Large intestine (tissue), 3 donors: ENCODE measurements at regions not wholly inside any gene's neighbourhood (a gene's known extent, or its start where the extent isn't known, plus 50 kb on each side); places are given as distances from the start of the nearest gene placed in this dataset.

Source experiments
- DNase-seq, 2 donors: peaks; one replicate each; pipeline versions ENCODE4 v3.0.0 to v3.0.0-alpha.2; 2013
- H3K27ac ChIP-seq: one replicate; pipeline ENCODE4 v1.5.1; 2013; ENCODE audit warnings: low read length
- H3K27me3 ChIP-seq: 2 replicates; pipeline ENCODE4 v1.6.1; 2013; ENCODE audit warnings: low read length; ENCODE audit not compliant: control insufficient read depth, insufficient read depth
- H3K36me3 ChIP-seq: 2 replicates; pipeline ENCODE4 v1.6.1; 2013; ENCODE audit warnings: low read length; ENCODE audit not compliant: control insufficient read depth, insufficient read depth
- H3K4me1 ChIP-seq: one replicate; pipeline ENCODE4 v1.6.1; 2013; ENCODE audit warnings: low read length; ENCODE audit not compliant: control insufficient read depth, insufficient read depth
- H3K4me3 ChIP-seq: one replicate; pipeline ENCODE4 v1.5.1; 2013; ENCODE audit warnings: low read length
- H3K9me3 ChIP-seq: one replicate; pipeline ENCODE4 v1.6.1; 2013; ENCODE audit warnings: mild to moderate bottlenecking, low read depth, low read length, moderate library complexity; ENCODE audit not compliant: control insufficient read depth
- WGBS: methylation state at CpG from one replicate; pipeline ENCODE4 v1.1.5; 2013; ENCODE audit warnings: low lambda C conversion rate; ENCODE audit not compliant: insufficient coverage; 5-methylcytosine and 5-hydroxymethylcytosine counted together

- H3K9me3 ChIP-seq: no peaks in the 10 kb centered on the region
- no peaks in the 10 kb centered on the region for H3K36me3 ChIP-seq
- H3K27me3 ChIP-seq: no peaks in the 10 kb centered on the region
- 32% methylated on average over 3 of the region's 9 CpGs for WGBS
- no peak overlapping the region for H3K4me3 ChIP-seq
- DNase-seq: peak; percentile 19 to 38
- H3K4me1 ChIP-seq: peaks cover 3% of the 10 kb centered on the region
- H3K27ac ChIP-seq: peak overlapping the region; percentile 3
Observed at GRCh38 chr2:12176623-12177454, 430.4 kb downstream of the LPIN1 start.

- Histone ChIP-seq H3K27me3 (no peaks in the 10 kb centered on the region), H3K9me3 (no peaks in the 10 kb centered on the region), H3K36me3 (no peaks in the 10 kb centered on the region), H3K4me3 (no peak overlapping the region), H3K4me1 (peaks cover 3% of the 10 kb centered on the region), H3K27ac (peak overlapping the region; percentile 20)
- peak; percentile 55 to 61 for DNase-seq
- 67% methylated on average over 1 of the region's 4 CpGs for WGBS
Observed at GRCh38 chr2:12177455-12178288, 431.2 kb downstream of the LPIN1 start.

- no peak for DNase-seq
- H3K36me3 ChIP-seq: no peaks in the 10 kb centered on the region
- peaks cover 3% of the 10 kb centered on the region for H3K4me1 ChIP-seq
- peak overlapping the region; percentile 20 for H3K27ac ChIP-seq
- 60% methylated on average over 1 of the region's 6 CpGs for WGBS
- no peak overlapping the region for H3K4me3 ChIP-seq
- H3K27me3 ChIP-seq: no peaks in the 10 kb centered on the region
- H3K9me3 ChIP-seq: no peaks in the 10 kb centered on the region
Observed at GRCh38 chr2:12178289-12179080, 432.1 kb downstream of the LPIN1 start.

GRCh38 chr2:12180031-12180430, 433.6 kb downstream of the LPIN1 start:
- Histone ChIP-seq H3K27ac (no peak overlapping the region), H3K36me3 (no peaks in the 10 kb centered on the region), H3K4me1 (peaks cover 3% of the 10 kb centered on the region), H3K27me3 (no peaks in the 10 kb centered on the region), H3K4me3 (no peak overlapping the region), H3K9me3 (no peaks in the 10 kb centered on the region)
- no peak for DNase-seq
- WGBS: 100% methylated on average over 2 of the region's 2 CpGs

- H3K27me3 ChIP-seq: no peaks in the 10 kb centered on the region
- no peak overlapping the region for H3K27ac ChIP-seq
- H3K4me3 ChIP-seq: no peak overlapping the region
- DNase-seq: no peak
- no peaks in the 10 kb centered on the region for H3K9me3 ChIP-seq
- no peaks in the 10 kb centered on the region for H3K36me3 ChIP-seq
- H3K4me1 ChIP-seq: no peaks in the 10 kb centered on the region
- 100% methylated on average over 1 of the region's 3 CpGs for WGBS
Observed at GRCh38 chr2:12183032-12183645, 436.7 kb downstream of the LPIN1 start.

- H3K4me3 ChIP-seq: no peak overlapping the region
- H3K27ac ChIP-seq: no peak overlapping the region
- no peak for DNase-seq
- no peaks in the 10 kb centered on the region for H3K9me3 ChIP-seq
- no peaks in the 10 kb centered on the region for H3K4me1 ChIP-seq
- no CpG with 5 or more reads among the region's 5 CpGs for WGBS
- H3K27me3 ChIP-seq: no peaks in the 10 kb centered on the region
- no peaks in the 10 kb centered on the region for H3K36me3 ChIP-seq
Observed at GRCh38 chr2:12192762-12193161, 446.3 kb downstream of the LPIN1 start.

- WGBS: no CpG with 5 or more reads among the region's 1 CpG
Observed at GRCh38 chr2:12194968-12195367, 448.5 kb downstream of the LPIN1 start.

GRCh38 chr2:12196495-12196894, 450.1 kb downstream of the LPIN1 start:
- Histone ChIP-seq H3K27me3 (no peaks in the 10 kb centered on the region), H3K9me3 (no peaks in the 10 kb centered on the region), H3K27ac (no peak overlapping the region), H3K36me3 (no peaks in the 10 kb centered on the region), H3K4me3 (no peak overlapping the region), H3K4me1 (no peaks in the 10 kb centered on the region)
- no CpG with 5 or more reads among the region's 1 CpG for WGBS
- no peak for DNase-seq

More at GRCh38 chr2:12194968-12195367, 448.5 kb downstream of the LPIN1 start:
- Histone ChIP-seq H3K36me3 (no peaks in the 10 kb centered on the region), H3K27ac (no peak overlapping the region), H3K9me3 (no peaks in the 10 kb centered on the region), H3K4me3 (no peak overlapping the region), H3K27me3 (no peaks in the 10 kb centered on the region), H3K4me1 (no peaks in the 10 kb centered on the region)
- DNase-seq: no peak

GRCh38 chr2:12197133-12197532, 450.7 kb downstream of the LPIN1 start:
- no peak overlapping the region for H3K27ac ChIP-seq
- WGBS: no CpG with 5 or more reads among the region's 1 CpG

More at GRCh38 chr2:12197133-12197532, 450.7 kb downstream of the LPIN1 start:
- DNase-seq: no peak
- Histone ChIP-seq H3K36me3 (no peaks in the 10 kb centered on the region), H3K9me3 (no peaks in the 10 kb centered on the region), H3K4me3 (no peak overlapping the region), H3K27me3 (no peaks in the 10 kb centered on the region), H3K4me1 (no peaks in the 10 kb centered on the region)
